ENCODE measurements at regions not wholly inside any gene's neighbourhood (a gene's known extent, or its start where the extent isn't known, plus 50 kb on each side); places are given as distances from the start of the nearest gene placed in this dataset.

- ATAC-seq: peak; percentile 79
- H4K20me1 ChIP-seq (replicated peaks; ENCODE audit: insufficient read depth): no peaks in the 10 kb centered on the region
These were observed 422.5 kb upstream of the PIK3C3 start for GRCh38 chr18:41532344-41533086.

GRCh38 chr18:41530970-41531369 is 424.1 kb upstream of the PIK3C3 start:
- H3K27me3 ChIP-seq (ENCODE audit: insufficient read depth): no peaks in the 10 kb centered on the region
- ATAC-seq (no peak), DNase-seq (ENCODE audit: low spot score) (no peak)
- no peaks in the 10 kb centered on the region for H4K20me1 ChIP-seq (replicated peaks; ENCODE audit: insufficient read depth)
- no peaks in the 10 kb centered on the region for H3K9me2 ChIP-seq (ENCODE audit: insufficient read depth)
- Mint-ChIP-seq H3K27me3 (ENCODE audit: insufficient read depth, low read depth, poor library complexity) (no peaks in the 10 kb centered on the region), H3K9me3 (peaks cover 8% of the 10 kb centered on the region; the same call in 2 of the 3 replicates), H3K36me3 (ENCODE audit: low read depth) (peaks cover 8% of the 10 kb centered on the region), H3K27ac (no peak overlapping the region), H3K4me1 (peaks cover 11% of the 10 kb centered on the region; the same call in 2 of the 3 replicates), H3K4me3 (no peak overlapping the region)
- H3K36me3 ChIP-seq (ENCODE audit: insufficient read depth): no peaks in the 10 kb centered on the region
- H3F3A ChIP-seq (replicated peaks; ENCODE audit: low read depth): no peaks in the 10 kb centered on the region
- H3K79me2 ChIP-seq (replicated peaks; ENCODE audit: insufficient read depth): no peaks in the 10 kb centered on the region
- H3K4me3 ChIP-seq: no peak overlapping the region
- peaks cover 11% of the 10 kb centered on the region; the same call in 1 of the 2 replicates for H3K4me1 ChIP-seq (ENCODE audit: insufficient read depth)
- no peak overlapping the region for H3K27ac ChIP-seq (ENCODE audit: low read depth)
- no peak overlapping the region for H2AFZ ChIP-seq
- no peak overlapping the region for H3K4me2 ChIP-seq
- TF ChIP-seq EZH2 (IDR thresholded peaks at IDR 0.05; ENCODE audit: low read depth, unreplicated experiment) (no peak), CTCF (conservative IDR thresholded peaks at IDR 0.05; ENCODE audit: low read depth in 2 of 2) (no peak), JUNB (IDR thresholded peaks at IDR 0.05; ENCODE audit: unreplicated experiment) (no peak), CREB1 (CRISPR knock-in tag; IDR thresholded peaks at IDR 0.05; ENCODE audit: low read depth) (no peak), POLR2AphosphoS5 (IDR thresholded peaks at IDR 0.05; ENCODE audit: low read depth) (no peak), REST (IDR thresholded peaks at IDR 0.05; ENCODE audit: unreplicated experiment) (no peak), STAT1 (IDR thresholded peaks at IDR 0.05; ENCODE audit: unreplicated experiment) (no peak), NANOG (IDR thresholded peaks at IDR 0.05; ENCODE audit: borderline replicate concordance) (no peak), ZNF331 (CRISPR knock-in tag; IDR thresholded peaks at IDR 0.05; ENCODE audit: low read depth) (no peak), ZNF114 (CRISPR knock-in tag; IDR thresholded peaks at IDR 0.05) (no peak), EZH2phosphoT487 (IDR thresholded peaks at IDR 0.05; ENCODE audit: unreplicated experiment) (no peak)

More at GRCh38 chr18:41532344-41533086, 422.5 kb upstream of the PIK3C3 start:
- no peaks in the 10 kb centered on the region for H3K36me3 ChIP-seq (ENCODE audit: insufficient read depth)
- no peak overlapping the region for H3K4me2 ChIP-seq
- no peak overlapping the region for H2AFZ ChIP-seq
- no peaks in the 10 kb centered on the region for H3K79me2 ChIP-seq (replicated peaks; ENCODE audit: insufficient read depth)
- no peak for TF ChIP-seq ZNF331 (CRISPR knock-in tag; IDR thresholded peaks at IDR 0.05; ENCODE audit: low read depth)
- TF ChIP-seq CTCF (conservative IDR thresholded peaks at IDR 0.05; ENCODE audit: low read depth in 2 of 2): peak; percentile 55 to 60
- Mint-ChIP-seq H3K4me3 (no peak overlapping the region), H3K9me3 (no peaks in the 10 kb centered on the region), H3K36me3 (ENCODE audit: low read depth) (peaks cover 3% of the 10 kb centered on the region; the same call in 1 of the 3 replicates), H3K4me1 (peaks cover 11% of the 10 kb centered on the region; the same call in 2 of the 3 replicates), H3K27ac (no peak overlapping the region), H3K27me3 (ENCODE audit: insufficient read depth, low read depth, poor library complexity) (no peaks in the 10 kb centered on the region)
- no peaks in the 10 kb centered on the region for H3K9me2 ChIP-seq (ENCODE audit: insufficient read depth)
- H3F3A ChIP-seq (replicated peaks; ENCODE audit: low read depth): no peaks in the 10 kb centered on the region
- H3K27ac ChIP-seq (ENCODE audit: low read depth): no peak overlapping the region
- no peaks in the 10 kb centered on the region for H3K27me3 ChIP-seq (ENCODE audit: insufficient read depth)
- no peak overlapping the region for H3K4me3 ChIP-seq
- peak; percentile 69 for DNase-seq (ENCODE audit: low spot score)
- H3K4me1 ChIP-seq (ENCODE audit: insufficient read depth): peaks cover 11% of the 10 kb centered on the region; the same call in 1 of the 2 replicates

All from GM23338 (cell line).